ENCODE measurements at regions not wholly inside any gene's neighbourhood (a gene's known extent, or its start where the extent isn't known, plus 50 kb on each side); places are given as distances from the start of the nearest gene placed in this dataset.

DNA sequence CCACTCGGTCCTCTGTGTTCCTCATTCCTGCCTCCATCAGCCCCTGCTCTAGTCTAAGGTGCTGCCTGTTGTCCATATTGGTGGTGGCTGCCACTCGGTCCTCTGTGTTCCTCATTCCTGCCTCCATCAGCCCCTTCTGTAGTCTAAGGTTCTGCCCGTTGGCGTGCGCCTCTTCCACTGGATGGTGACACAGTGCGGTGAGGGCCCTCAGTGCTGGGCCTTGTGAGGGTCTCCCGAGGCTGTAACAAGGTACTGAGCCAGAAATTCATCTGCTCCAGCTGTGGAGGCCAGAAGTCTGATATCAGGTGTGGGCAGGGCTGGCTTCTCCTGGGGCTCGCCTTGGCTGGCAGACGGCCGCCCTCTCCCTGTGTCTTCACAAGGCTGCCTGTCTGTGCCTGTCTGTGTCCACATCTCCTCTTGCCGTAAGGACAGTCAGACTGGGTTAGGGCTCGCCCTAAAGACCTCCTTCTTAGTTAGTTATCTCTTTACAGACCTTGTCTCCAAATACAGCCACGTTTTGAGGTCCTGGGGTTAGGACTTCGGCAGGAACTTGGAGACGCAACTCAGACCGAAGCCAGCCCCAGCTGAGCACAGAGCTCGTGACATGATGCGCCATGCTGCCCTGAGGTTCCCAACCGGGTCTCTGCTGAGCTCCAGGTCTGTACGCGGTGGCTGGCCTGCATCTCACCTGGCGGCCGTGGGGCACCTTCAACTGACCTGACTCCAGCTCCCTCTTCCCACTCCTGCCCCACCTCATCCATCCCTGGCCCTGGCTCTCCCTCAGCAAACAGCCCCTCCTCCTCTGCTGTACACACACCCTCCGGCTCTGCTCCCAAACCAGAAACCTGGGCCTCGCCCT lies 181.4 kb upstream of the SHH start:
- DNase-seq (ENCODE audit: low read depth), result no peak

DNA sequence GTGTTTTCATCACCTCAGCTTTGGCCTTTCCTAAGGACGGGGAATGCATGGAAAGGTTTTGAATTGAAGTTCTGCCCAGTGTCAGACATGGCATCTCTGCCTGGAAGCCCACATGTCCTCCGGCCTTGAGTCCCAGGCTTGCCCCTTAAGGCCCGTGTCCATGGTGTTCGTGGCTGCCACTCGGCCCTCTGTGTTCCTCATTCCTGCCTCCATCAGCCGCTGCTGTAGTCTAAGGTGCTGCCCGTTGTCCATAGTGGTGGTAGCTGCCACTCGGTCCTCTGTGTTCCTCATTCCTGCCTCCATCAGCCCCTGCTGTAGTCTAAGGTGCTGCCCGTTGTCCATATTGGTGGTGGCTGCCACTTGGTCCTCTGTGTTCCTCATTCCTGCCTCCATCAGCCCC lies 180.7 kb upstream of the SHH start:
- DNase-seq (ENCODE audit: low read depth), result no peak

DNA sequence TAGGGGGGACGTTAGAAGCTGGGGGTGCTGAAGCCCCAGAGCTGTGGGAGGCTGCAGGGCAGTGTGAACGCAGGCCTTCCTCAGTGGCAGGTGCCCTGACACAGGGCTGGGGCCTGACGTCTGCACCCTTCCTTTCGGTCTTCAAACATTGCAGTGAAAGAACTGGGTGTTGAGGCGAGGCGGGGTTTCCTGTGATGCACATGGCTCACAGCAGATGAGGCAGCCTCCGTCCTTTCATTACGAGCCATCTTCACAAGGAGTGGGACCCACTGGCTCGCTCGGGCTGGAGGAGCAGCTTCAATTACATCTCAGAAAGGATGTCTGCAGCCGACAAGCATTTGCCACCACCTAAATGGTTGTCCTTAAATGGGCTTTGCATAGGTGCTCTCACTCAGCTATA lies 180.3 kb upstream of the SHH start:
- DNase-seq (ENCODE audit: low read depth), result no peak

DNA sequence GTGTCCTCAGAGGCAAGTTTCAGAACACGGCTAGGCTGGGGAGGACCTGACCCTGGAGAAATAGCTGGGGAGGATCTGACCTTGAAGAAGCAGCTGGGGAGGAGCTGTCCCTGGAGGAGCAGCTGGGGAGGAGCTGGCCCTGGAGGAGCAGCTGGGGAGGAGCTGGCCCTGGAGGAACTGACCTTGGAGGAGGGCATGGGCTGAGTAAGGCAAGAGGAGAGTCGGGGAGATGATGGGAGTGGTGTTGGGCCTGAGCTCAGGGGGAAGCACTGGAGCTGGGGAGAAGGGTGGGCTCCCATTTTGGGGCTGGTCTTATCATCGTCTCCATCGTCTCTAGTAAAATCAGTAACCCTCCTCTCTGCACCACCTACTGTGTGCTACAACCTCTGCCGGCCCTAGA lies 179.8 kb upstream of the SHH start:
- no peak for DNase-seq (ENCODE audit: low read depth)

DNA sequence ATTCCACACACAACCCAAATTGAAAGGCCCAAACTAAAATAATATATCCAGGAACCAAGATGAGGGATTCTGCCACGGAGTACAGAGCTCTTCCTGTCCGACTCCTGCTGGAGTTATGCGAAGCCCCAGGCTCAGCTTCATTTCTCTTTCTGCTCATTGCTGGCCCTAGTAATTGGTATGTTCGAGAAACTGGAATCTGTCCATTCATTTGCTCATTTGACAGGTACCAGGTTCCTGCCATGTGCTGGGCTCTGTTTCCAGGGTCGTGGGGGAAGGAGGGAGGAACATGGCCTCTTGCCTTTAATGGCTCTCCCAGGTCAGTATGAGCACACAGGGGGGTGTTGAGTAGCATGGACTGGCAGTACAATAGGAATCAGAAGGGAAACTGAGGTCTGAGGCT lies 179.2 kb upstream of the SHH start:
- no peak for DNase-seq (ENCODE audit: low read depth)

DNA sequence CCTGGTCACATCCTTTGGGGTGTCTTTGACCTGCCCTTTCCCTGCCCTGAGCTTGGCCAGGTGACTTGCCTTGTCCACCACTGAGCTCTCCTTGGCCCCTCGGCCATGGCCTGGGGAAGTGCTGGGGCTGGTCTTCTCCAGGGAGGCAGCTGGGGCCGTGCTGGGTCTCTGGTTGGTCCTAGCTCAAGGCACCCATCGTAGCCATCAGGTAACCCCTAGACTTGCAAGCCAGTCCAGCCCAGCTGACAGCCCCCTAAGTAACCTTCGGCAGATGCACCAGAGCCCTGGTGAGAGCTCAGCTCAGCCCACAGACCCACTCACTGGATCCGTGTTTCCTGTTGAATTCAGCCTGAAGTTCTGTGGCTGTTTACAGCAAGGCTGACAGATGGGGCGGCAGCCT lies 176.2 kb upstream of the SHH start:
- DNase-seq (ENCODE audit: low read depth), result no peak

DNA sequence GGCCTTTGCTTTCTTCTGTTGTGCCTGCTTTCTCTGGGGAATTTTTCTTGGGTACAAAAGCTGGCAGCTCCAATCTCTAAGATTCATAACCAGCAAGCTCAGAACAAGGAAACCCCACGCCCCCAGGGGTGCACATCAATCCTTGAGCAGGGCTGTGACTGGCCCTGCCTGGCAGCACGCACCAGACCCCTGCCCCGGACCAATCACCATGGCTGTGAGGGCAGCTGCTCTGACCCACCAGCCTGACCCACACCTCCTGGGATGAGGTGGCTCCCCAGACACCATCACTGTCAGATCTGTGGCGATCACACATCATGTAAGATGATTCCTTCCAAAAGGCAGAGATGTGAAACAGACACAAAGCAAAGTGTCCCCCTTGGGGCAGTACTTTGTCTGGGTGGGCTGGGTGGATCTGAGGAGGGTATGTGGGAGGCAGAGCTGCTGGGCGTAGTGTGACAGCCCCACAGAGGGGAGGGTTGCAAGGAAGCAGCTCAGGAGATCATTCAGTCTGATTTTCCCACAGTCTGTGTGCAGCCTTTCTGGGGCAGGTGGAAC lies 175.5 kb upstream of the SHH start:
- DNase-seq (ENCODE audit: low read depth), result no peak

DNA sequence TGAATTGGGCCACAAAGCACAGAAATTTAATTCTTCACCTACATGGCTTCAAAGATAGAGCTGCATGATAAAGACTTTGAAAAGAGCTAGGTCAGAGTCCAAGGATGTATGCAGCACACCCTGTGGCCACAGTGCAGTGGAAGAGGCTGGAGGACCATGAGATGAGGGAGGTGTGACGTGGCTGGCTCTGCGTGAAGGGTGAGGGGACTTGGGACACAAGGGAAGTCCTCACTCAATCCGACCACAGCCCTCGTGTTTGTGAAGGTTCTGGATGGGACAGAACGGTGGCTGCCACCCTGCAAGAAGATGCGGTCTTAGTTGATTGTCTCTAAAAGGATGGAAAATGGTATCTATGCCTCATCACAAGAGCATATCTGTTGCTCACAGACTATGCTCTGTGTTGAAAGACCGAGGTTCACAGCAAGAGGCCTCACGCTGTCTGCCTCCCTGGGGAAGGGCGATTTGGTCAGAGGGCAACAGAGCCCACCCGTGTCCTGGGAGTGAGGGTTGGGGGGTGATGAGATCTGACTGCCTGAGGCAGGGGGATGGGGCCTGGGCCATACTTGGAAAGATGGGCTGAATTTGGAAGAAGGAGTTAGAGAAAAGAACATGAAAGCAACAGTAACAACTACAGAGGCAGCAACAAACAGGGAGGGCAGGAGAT lies 174.4 kb upstream of the SHH start:
- DNase-seq (ENCODE audit: low read depth), result no peak

DNA sequence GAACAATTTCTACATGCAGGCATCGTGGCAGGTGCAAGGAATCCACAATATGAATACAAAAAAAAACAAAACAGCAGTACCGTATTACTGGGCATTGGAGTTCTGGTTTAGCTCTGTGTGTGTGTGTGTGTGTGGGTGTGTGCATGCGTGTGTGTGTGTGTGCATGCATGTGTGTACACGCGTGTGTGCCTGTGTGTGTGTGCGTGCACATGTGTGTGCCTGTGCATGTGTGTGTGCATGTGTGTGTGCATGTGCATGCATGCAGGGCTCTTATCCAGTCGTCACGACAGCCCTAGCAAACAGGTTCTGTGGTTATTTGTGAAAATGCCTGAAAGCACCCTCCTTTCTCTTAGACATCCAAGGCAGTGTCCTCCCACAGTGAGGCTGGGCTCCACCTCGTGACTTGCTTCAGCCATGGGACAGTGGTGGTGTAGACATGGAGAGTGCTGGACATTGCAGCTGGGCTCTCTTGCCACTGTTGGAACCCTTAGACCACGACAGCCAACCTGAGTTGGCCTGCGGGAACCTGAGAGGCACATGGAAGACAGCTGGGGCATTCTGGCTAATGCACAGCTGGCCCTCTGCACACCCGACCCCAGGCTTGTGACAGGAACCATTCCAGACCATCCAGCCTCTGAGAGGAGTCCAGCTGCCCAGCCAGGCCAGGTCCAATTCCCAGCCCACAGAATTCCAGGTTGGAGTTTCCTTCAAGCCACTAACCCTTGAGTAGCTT lies 173.4 kb upstream of the SHH start:
- no peak for DNase-seq (ENCODE audit: low read depth)

DNA sequence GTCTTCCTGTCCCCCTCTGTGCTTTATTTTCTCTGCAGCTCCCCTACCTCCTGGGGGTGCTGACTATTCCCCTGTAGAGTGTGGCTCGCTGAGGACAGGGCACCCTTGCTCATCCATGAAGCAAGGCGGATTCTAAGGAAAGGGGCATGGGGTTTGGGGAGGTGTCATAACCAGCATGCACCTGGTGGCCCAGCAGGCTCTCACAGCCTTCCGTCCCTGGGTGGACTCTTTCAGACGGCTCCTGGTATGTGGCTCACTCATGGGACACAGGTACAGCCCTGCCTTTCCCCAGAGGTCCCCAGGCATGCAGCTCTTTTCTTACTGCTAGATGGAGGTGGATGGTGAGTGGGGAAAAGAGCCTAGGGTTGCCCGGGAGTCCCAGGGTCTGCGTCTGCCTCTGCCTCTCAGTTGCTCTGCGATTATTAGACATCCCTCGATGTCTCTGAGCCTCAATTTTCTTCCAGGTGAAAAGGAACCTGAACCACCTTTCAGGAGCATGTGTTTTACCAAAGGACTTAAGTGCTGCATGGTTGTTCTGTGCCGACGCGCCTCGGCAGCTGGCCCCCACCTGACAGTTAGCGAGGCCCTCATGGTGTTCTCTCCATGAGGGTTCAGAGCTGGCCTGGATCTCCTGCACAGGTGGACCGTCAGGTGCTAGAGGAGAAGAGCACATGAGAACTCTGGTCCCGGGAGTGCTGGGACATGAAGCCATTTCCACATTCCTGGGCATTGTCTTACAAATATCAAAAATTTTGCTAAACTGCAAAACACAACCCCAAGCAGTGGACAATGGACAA lies 172.5 kb upstream of the SHH start:
- no peak for DNase-seq (ENCODE audit: low read depth)

DNA sequence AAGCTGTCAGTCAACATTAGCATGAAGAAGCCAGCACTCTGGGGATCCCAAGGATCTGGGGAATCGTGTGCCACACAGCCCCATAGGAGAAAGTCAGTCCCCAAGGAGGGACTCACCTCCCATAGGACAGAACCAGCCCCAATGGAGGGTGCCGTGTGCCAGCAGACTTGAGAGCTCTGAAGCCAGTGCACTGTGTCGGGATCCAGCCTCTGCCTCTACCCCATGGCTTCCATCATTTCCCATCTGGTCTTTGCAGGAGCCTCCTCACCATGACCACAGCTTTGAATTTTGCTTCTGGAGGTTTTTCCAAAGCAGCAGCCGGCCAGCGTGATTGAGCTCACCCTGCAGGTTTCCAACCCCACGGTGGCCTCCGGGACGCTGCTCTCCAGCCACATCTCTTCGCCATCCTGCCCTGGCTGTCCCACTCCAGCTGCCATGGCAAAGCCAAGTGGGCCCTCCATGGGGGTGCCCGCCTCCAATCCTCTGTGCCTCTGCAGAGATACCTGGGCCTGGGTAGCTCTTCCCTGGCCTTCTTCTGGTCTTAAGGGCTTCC lies 171.8 kb upstream of the SHH start:
- no peak for DNase-seq (ENCODE audit: low read depth)

DNA sequence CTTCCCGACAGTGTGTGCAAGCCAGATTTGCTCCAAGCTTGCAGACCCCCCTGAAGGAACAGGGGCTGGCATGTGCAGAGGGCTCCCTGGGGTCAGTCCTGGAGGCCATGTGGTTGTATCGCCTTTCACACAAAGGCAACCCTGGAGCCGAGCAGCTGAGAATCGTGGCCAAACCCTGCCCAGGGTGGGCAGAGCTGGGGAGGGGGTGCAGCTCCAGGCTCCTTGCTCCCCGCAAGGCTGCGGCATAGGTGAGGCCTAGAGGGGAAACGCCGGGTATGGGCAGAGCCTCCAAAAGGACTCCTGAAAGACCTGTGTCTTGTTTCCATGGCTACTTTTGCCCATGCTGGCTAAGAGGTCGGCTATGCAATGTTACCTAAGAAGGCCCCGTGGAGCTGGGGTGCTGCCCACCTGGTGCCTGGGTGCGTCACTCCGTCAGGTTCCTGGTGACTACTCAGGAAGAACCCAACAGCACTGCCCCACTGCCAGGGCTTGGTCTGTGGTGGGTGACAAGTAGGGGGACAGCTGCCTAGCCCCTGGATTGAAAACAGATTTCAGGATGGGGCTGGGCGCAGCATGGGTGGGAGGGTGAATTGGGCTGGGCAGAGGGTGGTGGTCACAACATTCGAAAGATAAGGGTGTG lies 171.0 kb upstream of the SHH start:
- no peak for DNase-seq (ENCODE audit: low read depth)

DNA sequence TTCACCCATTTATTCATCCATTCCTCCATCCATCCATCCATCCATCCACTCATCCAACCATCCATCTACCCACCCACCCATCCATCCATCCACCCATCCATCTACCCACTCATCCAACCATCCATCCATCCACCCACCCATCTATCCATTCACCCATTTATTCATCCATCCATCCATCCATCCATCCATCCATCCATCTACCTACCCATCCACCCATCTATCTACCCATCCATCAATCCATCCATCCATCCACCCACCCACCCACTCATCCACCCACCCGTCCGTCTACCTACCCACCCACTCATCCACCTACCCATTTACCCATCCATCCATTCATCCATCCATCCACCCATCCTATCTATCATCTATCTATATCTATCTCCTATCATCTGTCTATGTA lies 169.4 kb upstream of the SHH start:
- DNase-seq (ENCODE audit: low read depth), result no peak

DNA sequence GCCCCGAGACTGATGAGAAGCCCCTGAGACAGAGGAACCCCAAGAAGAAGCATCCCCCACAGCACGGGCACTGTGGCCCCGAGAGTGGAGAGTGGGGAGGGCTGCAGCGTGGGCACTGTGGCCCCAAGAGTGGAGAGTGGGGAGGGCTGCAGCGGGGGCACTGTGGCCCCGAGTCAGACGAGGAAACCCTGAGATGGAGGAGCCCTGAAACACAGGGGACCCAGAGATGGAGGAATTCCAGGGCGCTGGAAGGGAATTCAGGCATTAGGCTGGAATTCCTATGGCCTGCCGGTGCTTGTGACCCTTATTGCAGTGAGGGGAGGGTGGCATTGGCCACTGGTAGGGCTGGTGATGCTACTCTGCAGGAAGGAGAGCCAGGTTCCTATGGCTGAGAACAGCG lies 168.6 kb upstream of the SHH start:
- DNase-seq (ENCODE audit: low read depth), result no peak

DNA sequence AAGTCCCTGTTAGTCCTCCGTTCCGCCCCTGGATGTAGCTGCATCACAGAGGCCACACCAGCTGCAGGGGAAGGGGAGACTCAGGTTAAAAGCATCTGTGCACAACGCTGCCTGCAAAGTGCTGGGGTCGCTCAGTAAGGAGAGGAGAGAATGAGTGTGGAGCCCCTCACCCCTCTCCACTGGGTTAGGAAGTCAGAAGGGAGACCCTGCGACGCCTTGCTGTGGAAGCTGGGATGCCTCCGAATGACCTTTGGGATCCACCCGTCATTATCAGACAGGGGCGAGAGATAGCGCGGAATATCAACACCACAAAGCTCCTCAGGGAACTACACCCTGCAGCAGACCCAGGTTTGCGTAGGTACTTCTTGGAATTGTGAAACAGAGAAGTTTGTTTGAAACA lies 167.7 kb upstream of the SHH start:
- no peak for DNase-seq (ENCODE audit: low read depth)

DNA sequence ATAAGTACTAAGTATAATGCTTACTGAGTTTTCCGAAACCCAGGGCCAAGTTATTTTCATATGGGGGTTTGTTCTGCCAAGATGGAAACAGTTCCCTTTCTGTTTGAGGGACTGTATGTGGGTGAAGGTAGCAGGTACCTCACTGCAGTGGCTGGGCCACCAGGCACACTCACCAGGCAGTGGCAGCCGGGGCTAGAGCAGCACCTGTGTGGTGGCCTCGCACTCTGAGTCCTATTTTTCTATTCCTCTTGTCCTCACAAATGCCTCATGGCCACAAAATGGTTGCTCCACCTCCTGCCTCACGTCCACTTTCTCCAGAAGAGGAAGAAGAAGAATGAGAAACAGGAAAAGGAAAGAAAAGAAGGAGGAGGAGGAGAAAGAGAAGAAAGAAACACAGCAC lies 167.3 kb upstream of the SHH start:
- no peak for DNase-seq (ENCODE audit: low read depth)

DNA sequence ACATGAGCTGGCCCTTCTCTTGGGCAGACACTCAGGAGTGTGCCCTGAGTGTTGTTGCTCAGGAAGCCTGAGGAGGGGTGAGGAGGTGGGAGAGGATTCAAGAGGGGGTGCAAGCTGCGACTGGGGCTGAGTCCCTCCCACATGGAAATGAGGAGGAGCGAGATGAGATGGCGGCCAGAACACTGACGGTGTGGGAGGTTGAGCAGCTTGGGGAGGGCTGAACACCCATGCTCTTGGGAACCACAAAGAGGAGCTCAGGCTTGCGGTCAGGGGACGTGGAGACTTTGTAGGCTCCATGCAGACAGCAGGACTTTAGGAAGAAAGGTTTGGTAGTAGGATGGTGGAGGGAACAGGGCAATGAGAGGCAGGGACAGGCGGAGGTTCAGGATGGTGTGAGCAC lies 163.2 kb upstream of the SHH start:
- DNase-seq (ENCODE audit: low read depth), result no peak

DNA sequence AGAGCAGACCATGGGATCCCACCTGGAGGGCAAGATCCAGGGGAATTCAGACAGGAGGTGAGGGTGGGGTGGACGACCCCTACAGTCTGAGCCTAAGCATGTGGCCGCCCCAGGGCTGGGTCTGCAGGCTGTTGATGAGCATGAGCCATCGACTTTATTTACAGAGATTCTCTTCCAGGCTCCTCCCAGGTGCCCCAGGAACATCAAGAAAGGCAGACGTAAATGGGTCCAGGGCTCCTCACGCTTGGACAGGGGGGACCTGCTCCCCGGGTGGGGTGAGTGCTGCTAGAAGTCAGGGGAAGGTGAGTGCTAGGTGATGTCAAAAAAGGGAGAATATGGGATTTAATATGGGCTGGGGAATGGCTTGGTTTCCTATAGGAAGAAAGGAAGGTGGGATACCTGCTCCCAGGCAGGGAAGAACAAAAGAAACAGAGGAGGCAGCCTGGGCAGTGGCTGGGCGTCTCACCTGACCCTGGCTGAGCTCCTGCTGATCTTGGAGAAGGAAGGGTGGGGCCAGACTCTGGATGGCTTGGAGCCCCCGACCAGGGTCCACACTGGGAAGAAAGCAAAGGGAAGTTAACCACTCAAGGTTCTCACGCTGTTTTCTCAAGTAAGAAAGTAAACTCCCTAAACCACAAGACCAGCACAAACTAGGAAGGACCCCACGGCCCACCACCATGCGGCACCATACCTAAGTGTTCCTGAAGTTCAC lies 162.1 kb upstream of the SHH start:
- no peak for DNase-seq (ENCODE audit: low read depth)

DNA sequence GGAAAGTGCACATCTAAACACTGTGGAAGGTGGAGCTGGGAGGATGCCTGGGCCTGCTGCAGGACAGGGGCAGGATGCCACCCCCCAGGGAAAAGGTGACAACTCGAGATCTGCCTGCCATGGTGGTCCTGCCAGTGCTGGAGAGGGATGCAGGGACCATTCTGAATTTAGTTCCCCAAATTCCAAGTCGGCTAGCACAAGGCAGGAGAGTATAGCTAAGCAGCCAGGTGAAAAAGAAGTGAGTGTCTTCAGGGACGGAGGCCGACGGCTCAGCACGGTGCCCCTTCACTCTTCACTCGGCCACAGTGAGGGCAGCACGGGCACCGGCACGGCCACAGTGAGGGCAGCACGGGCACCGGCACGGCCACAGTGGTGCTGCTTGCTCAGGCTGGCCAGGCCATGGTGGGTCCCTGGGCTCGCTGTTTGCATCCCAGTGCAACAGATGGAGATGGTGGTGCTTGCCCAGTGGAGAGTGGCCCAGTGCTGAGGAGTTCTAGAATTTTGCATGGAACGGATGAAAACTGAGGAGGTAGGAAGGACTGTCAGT lies 161.3 kb upstream of the SHH start:
- no peak for DNase-seq (ENCODE audit: low read depth)

DNA sequence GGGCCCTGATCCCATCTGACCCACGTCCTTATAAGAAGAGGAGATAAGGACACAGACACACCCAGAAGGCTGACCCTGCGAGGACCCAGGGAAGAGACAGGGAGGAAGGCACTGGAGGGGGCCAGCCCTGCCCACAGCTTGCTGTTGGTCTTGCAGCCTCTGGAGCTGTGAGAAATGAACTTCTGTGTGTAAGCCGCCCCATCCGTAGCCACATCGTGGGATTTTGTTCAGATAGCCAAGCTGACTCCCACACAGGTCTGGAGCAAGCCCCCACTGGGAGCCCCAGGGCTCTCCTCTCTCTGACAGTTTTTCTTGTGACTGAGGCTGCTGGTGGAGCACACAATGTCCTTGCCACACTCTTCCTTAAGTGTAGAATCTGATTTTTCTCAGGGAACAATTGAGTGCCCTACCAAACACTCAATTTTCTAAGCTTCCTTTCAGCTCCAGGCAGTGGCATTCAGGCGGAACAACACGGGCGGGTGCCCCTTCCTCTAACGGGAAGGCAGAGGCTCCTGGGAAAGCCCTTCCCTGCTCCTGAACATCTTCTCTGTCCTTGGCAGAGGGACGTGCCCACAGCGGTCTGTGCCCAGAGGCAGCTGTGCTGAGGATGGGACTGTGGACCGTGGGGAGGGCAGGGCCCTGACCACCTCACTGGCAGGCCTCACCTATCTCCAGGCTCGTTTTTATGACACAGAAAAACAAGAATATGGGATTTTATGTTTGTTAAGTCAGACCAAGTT lies 160.6 kb upstream of the SHH start:
- DNase-seq (ENCODE audit: low read depth), result no peak

Measured in GM04503 (cell line).